GM19043 (cell line): ENCODE measurements at regions not wholly inside any gene's neighbourhood (a gene's known extent, or its start where the extent isn't known, plus 50 kb on each side); places are given as distances from the start of the nearest gene placed in this dataset.
"Not testable (repeated sequence)": the region's sequence is repeated elsewhere in the genome, so short reads cannot be mapped to it uniquely, and the experiment has no call there.

Experiments used
- ATAC-seq: cut with Tn5 transposase; IDR thresholded peaks from one replicate; pipeline ENCODE4 v1.9.1; 2021; ENCODE audit warnings: low read depth; ENCODE audit not compliant: unreplicated experiment

GRCh38 chr5:29162297-29162696 is 2031.2 kb upstream of the CDH6 start:
- no peak for ATAC-seq

- ATAC-seq, result no peak
Observed at GRCh38 chr5:29161399-29162291, 2031.8 kb upstream of the CDH6 start.

- ATAC-seq, result no peak
Observed at GRCh38 chr5:29157975-29158374, 2035.5 kb upstream of the CDH6 start.

- ATAC-seq, result no peak
Observed at GRCh38 chr5:29150840-29151239, 2042.6 kb upstream of the CDH6 start.

GRCh38 chr5:29148581-29148980 is 2044.9 kb upstream of the CDH6 start:
- ATAC-seq, result no peak

GRCh38 chr5:29148073-29148472 is 2045.4 kb upstream of the CDH6 start:
- no peak for ATAC-seq

- no peak for ATAC-seq
Observed at GRCh38 chr5:29143266-29143665, 2050.2 kb upstream of the CDH6 start.

GRCh38 chr5:29134418-29134817 is 2059.1 kb upstream of the CDH6 start:
- ATAC-seq, result no peak

GRCh38 chr5:29131285-29131684 is 2062.2 kb upstream of the CDH6 start:
- ATAC-seq, result no peak

GRCh38 chr5:29130786-29131185 is 2062.7 kb upstream of the CDH6 start:
- no peak for ATAC-seq

- not testable (repeated sequence) for ATAC-seq
Observed at GRCh38 chr5:29127524-29128156, 2065.8 kb upstream of the CDH6 start.

- ATAC-seq, result not testable (repeated sequence)
Observed at GRCh38 chr5:29126462-29126861, 2067.0 kb upstream of the CDH6 start.

- no peak for ATAC-seq
Observed at GRCh38 chr5:29122306-29122705, 2071.2 kb upstream of the CDH6 start.

- ATAC-seq, result no peak
Observed at GRCh38 chr5:29114331-29114768, 2076.0 kb upstream of the CDH9 start.

- ATAC-seq, result no peak
Observed at GRCh38 chr5:29113516-29113915, 2075.1 kb upstream of the CDH9 start.

- no peak for ATAC-seq
Observed at GRCh38 chr5:29099585-29099984, 2061.2 kb upstream of the CDH9 start.

GRCh38 chr5:29089591-29090130 is 2051.3 kb upstream of the CDH9 start:
- no peak for ATAC-seq

- ATAC-seq, result no peak
Observed at GRCh38 chr5:29085142-29085541, 2046.8 kb upstream of the CDH9 start.

- no peak for ATAC-seq
Observed at GRCh38 chr5:29079771-29080170, 2041.4 kb upstream of the CDH9 start.

GRCh38 chr5:29077451-29077850 is 2039.1 kb upstream of the CDH9 start:
- no peak for ATAC-seq

GRCh38 chr5:29069104-29069402 is 2030.7 kb upstream of the CDH9 start:
- no peak for ATAC-seq

- ATAC-seq, result no peak
Observed at GRCh38 chr5:29061381-29061780, 2023.0 kb upstream of the CDH9 start.
